Panc1 (cell line): ENCODE measurements at regions not wholly inside any gene's neighbourhood (a gene's known extent, or its start where the extent isn't known, plus 50 kb on each side); places are given as distances from the start of the nearest gene placed in this dataset.

ENCODE experiments used
- CTCF ChIP-seq: fragments of 450-650 bp; IDR thresholded peaks from 2 replicates; pipeline ENCODE4 v1.5.1; 2017; ENCODE audit warnings: mild to moderate bottlenecking
- POLR2AphosphoS5 ChIP-seq: IDR thresholded peaks from 2 replicates; pipeline ENCODE4 v1.6.1; 2012; ENCODE audit warnings: mild to moderate bottlenecking, low read depth, low read length, moderate library complexity
- REST ChIP-seq, 2 experiments: IDR thresholded peaks; 2 replicates each; pipeline ENCODE4 v1.6.1; 2011 to 2012; ENCODE audit warnings: low read depth in 2 of 2, control low read depth in 1 of 2, low read length in 1 of 2, mild to moderate bottlenecking in 1 of 2, moderate library complexity in 1 of 2; ENCODE audit not compliant: insufficient read depth in 1 of 2
- TCF7L2 ChIP-seq: IDR thresholded peaks from 2 replicates; pipeline ENCODE4 v1.6.1; 2011; ENCODE audit warnings: mild to moderate bottlenecking, low read depth, low read length, inconsistent platforms

GRCh38 chr3:14318646-14319045, 83.8 kb upstream of the SLC6A6 start:
- TF ChIP-seq CTCF (no peak), REST (IDR thresholded peaks at IDR 0.05; ENCODE audit: insufficient read depth in 1 of 2, low read depth in 2 of 2, low read length in 1 of 2) (no peak), POLR2AphosphoS5 (no peak), TCF7L2 (no peak)
